Endothelial cell of umbilical vein (primary cell): ENCODE measurements at regions not wholly inside any gene's neighbourhood (a gene's known extent, or its start where the extent isn't known, plus 50 kb on each side); places are given as distances from the start of the nearest gene placed in this dataset.

ENCODE experiments used
- BruUV-seq: library from RNA; stranded (reverse); fragments of 400-500 nt; replicated peaks from 2 replicates; lab custom pipeline; 2021; lab: Mats Ljungman, UMichigan
- CTCF ChIA-PET: fragments of 300-600, 350-600 bp; sonication (Branson Sonifier 250); formaldehyde crosslinking; loops from one replicate; lab custom pipeline; 2021; ENCODE audit warnings: antibody characterized with exemption, inconsistent platforms; lab: Charles Lee
- POLR2A ChIA-PET: fragments of 300-600, 350-600 bp; sonication (Branson Sonifier 250); formaldehyde crosslinking; loops from one replicate; lab custom pipeline; 2021; ENCODE audit warnings: antibody characterized with exemption, inconsistent platforms; lab: Charles Lee
- DNase-seq: peaks from one replicate; pipeline ENCODE4 v3.0.0-alpha.2; 2011; ENCODE audit warnings: low read depth, low spot score
- FAIRE-seq: peaks from 2 replicates; lab custom pipeline; 2011; peaks lifted over from hg19 to GRCh38; lab: Jason Lieb, UNC
- H2AFZ ChIP-seq: 2 replicates; pipeline ENCODE4 v1.6.0; 2012; ENCODE audit warnings: low read depth, low read length, control low read depth, inconsistent platforms
- H3K27ac ChIP-seq: 2 replicates; pipeline ENCODE4 v1.5.1; 2011; ENCODE audit warnings: low read depth, mild to moderate bottlenecking, control low read depth, low read length, moderate library complexity; ENCODE audit not compliant: insufficient read depth
- H3K27me3 ChIP-seq, 2 experiments: 2 replicates each; pipeline versions ENCODE4 v1.6.0 to v1.6.1; 2011; ENCODE audit warnings: low read length in 2 of 2, mixed read lengths in 1 of 2; ENCODE audit not compliant: control insufficient read depth in 2 of 2, insufficient read depth in 2 of 2
- H3K36me3 ChIP-seq, 2 experiments: 2 replicates in 1 of 2; 3 replicates in 1 of 2; pipeline ENCODE4 v1.5.1; 2011; ENCODE audit warnings: low read length in 2 of 2, mild to moderate bottlenecking in 1 of 2, moderate library complexity in 1 of 2; ENCODE audit not compliant: control insufficient read depth in 2 of 2, insufficient read depth in 2 of 2; ENCODE audit errors: extremely low read depth in 1 of 2
- H3K4me1 ChIP-seq: 3 replicates; pipeline ENCODE4 v1.5.1; 2011; ENCODE audit warnings: mild to moderate bottlenecking, low read length; ENCODE audit not compliant: control insufficient read depth, insufficient read depth; ENCODE audit errors: extremely low read depth
- H3K4me2 ChIP-seq: 2 replicates; pipeline ENCODE4 v1.6.1; 2011; ENCODE audit warnings: low read length, control low read depth, mixed read lengths; ENCODE audit not compliant: insufficient read depth
- H3K4me3 ChIP-seq, 3 experiments: fragments of 200-600 bp in 1 of 3; sonication (generic), shearing (Covaris generic) in 1 of 3; replicated peaks in 1 of 3; 2 replicates each; pipeline ENCODE4 v1.5.1; 2011 to 2016; ENCODE audit warnings: control low read depth in 3 of 3, low read length in 3 of 3, mild to moderate bottlenecking in 2 of 3, inconsistent platforms in 1 of 3, low read depth in 1 of 3, moderate library complexity in 1 of 3; ENCODE audit not compliant: insufficient read depth in 1 of 3
- H3K79me2 ChIP-seq: 2 replicates; pipeline ENCODE4 v1.6.0; 2012; ENCODE audit warnings: low read length, inconsistent platforms; ENCODE audit not compliant: control insufficient read depth, insufficient read depth
- H3K9ac ChIP-seq: replicated peaks from 2 replicates; pipeline ENCODE3; 2011; ENCODE audit warnings: low read length, control low read depth; ENCODE audit not compliant: insufficient read depth; ENCODE audit errors: extremely low read depth
- H3K9me1 ChIP-seq: replicated peaks from 3 replicates; pipeline ENCODE4 v1.6.0; 2011; ENCODE audit warnings: mild to moderate bottlenecking, low read length; ENCODE audit not compliant: control insufficient read depth, insufficient read depth; ENCODE audit errors: extremely low read depth
- H3K9me3 ChIP-seq: replicated peaks from 2 replicates; pipeline ENCODE4 v1.5.1; 2012; ENCODE audit warnings: low read length, inconsistent platforms; ENCODE audit not compliant: control insufficient read depth, insufficient read depth
- H4K20me1 ChIP-seq: replicated peaks from 2 replicates; pipeline ENCODE3; 2011; ENCODE audit warnings: mild to moderate bottlenecking, low read length; ENCODE audit not compliant: control insufficient read depth, insufficient read depth; ENCODE audit errors: extremely low read depth
- EZH2 ChIP-seq: IDR thresholded peaks from 2 replicates; pipeline ENCODE4 v1.6.1; 2012; ENCODE audit warnings: borderline replicate concordance, low read depth, mild to moderate bottlenecking, moderate library complexity, low read length, inconsistent platforms; ENCODE audit not compliant: severe bottlenecking
- FOS ChIP-seq: IDR thresholded peaks from 2 replicates; pipeline ENCODE4 v1.6.1; 2011; ENCODE audit warnings: mild to moderate bottlenecking, low read length, moderate library complexity, borderline replicate concordance; ENCODE audit not compliant: insufficient read depth
- GATA2 ChIP-seq: IDR thresholded peaks from 2 replicates; pipeline ENCODE4 v1.7.0; 2011; ENCODE audit warnings: low read depth, mild to moderate bottlenecking, moderate library complexity, mixed read lengths, low read length; ENCODE audit not compliant: insufficient read length, insufficient read depth
- JUN ChIP-seq: IDR thresholded peaks from 2 replicates; pipeline ENCODE4 v1.6.1; 2011; ENCODE audit warnings: borderline replicate concordance, low read depth; ENCODE audit not compliant: insufficient read length, insufficient read depth
- MYC ChIP-seq: IDR thresholded peaks from one replicate; pipeline ENCODE4 v1.6.1; 2011; ENCODE audit warnings: mild to moderate bottlenecking, low read depth, low read length
- POLR2A ChIP-seq: IDR thresholded peaks from 2 replicates; pipeline ENCODE4 v1.6.1; 2012; ENCODE audit warnings: low read depth, mild to moderate bottlenecking, control low read depth, low read length
- POLR2AphosphoS5 ChIP-seq: IDR thresholded peaks from 2 replicates; pipeline ENCODE4 v1.6.1; 2012; ENCODE audit warnings: low read depth, mild to moderate bottlenecking, control low read depth, low read length, moderate library complexity; ENCODE audit not compliant: insufficient read depth
- dilution Hi-C: fragments of 300-500 bp; cut with MboI; formaldehyde crosslinking; loops from one replicate; pipeline ENCODE4 v1.15.0; 2019; ENCODE audit warnings: low sequenced_read_pairs; ENCODE audit not compliant: extremely low pct_ligation_motif_present
- intact Hi-C: fragments of 100-400 bp; cut with micrococcal nuclease; formaldehyde crosslinking; loops from one replicate; pipeline ENCODE4 v1.10.0; 2022
- TF ChIP-seq, protein P1 (sequence below): IDR thresholded peaks from 2 replicates; pipeline ENCODE4 v1.6.1; 2011; ENCODE audit not compliant: insufficient read depth, insufficient read length
- TF ChIP-seq, protein P2 (sequence below), 2 donors: IDR thresholded peaks; 1 replicate in 1 of 2; 2 replicates in 1 of 2; pipeline ENCODE4 v1.5.1; 2011; ENCODE audit warnings: low read length in 2 of 2, mild to moderate bottlenecking in 2 of 2, moderate library complexity in 2 of 2, control low read depth in 1 of 2, inconsistent platforms in 1 of 2, low read depth in 1 of 2; ENCODE audit not compliant: insufficient read depth in 1 of 2; ENCODE audit errors: extremely low read depth in 1 of 2

DNA sequence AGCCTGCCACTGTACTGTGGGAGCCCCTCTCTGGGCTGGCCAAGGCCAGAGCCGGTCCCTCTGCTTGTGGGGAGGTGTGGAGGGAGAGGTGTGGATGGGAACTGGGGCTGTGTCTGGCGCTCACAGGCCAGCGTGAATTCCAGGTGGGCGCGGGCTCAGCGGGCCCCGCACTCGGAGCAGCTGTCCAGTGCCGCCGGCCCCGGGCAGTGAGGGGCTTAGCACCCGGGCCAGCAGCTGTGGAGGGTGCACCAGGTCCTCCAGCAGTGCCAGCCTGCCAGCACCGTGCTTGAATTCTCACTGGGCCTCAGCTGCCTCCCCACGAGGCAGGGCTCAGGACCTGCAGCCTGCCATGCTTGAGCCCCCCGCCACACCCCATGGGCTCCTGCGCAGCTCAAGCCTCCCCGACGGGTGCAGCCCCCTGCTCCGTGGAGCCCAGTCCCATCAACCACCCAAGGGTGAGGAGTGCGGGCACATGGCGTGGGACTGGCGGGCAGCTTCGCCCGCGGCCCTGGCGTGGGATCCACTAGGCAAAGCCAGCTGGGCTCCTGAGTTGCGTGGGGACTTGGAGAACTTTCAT lies 69.5 kb upstream of the ABCA12 start:
- no peaks in the 10 kb centered on the region for H3K27me3 ChIP-seq
- BruUV-seq = no TSS peak
- ChIA-PET CTCF (interaction anchor here (0.6 kb wide), 1 partner anchor 123 kb away, joined by 3 read pairs; no protein-coding TSS in a partner anchor), POLR2A (no interaction called here)
- H3K4me3 ChIP-seq = no peak overlapping the region
- H3K4me2 ChIP-seq = no peak overlapping the region
- no peaks in the 10 kb centered on the region for H3K79me2 ChIP-seq
- H3K27ac ChIP-seq = no peak overlapping the region
- H3K9me3 ChIP-seq = no peaks in the 10 kb centered on the region
- H3K9me1 ChIP-seq = no peaks in the 10 kb centered on the region
- H3K9ac ChIP-seq = no peak overlapping the region
- FAIRE-seq (no peak), DNase-seq (no peak)
- no peaks in the 10 kb centered on the region for H3K36me3 ChIP-seq
- dilution Hi-C loops = no loop called here
- TF ChIP-seq MYC (no peak), POLR2A (no peak), JUN (no peak), GATA2 (no peak), EZH2 (no peak), POLR2AphosphoS5 (no peak), FOS (no peak)
- TF ChIP-seq, protein P1, sequence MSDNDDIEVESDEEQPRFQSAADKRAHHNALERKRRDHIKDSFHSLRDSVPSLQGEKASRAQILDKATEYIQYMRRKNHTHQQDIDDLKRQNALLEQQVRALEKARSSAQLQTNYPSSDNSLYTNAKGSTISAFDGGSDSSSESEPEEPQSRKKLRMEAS = no peak
- TF ChIP-seq, protein P2, sequence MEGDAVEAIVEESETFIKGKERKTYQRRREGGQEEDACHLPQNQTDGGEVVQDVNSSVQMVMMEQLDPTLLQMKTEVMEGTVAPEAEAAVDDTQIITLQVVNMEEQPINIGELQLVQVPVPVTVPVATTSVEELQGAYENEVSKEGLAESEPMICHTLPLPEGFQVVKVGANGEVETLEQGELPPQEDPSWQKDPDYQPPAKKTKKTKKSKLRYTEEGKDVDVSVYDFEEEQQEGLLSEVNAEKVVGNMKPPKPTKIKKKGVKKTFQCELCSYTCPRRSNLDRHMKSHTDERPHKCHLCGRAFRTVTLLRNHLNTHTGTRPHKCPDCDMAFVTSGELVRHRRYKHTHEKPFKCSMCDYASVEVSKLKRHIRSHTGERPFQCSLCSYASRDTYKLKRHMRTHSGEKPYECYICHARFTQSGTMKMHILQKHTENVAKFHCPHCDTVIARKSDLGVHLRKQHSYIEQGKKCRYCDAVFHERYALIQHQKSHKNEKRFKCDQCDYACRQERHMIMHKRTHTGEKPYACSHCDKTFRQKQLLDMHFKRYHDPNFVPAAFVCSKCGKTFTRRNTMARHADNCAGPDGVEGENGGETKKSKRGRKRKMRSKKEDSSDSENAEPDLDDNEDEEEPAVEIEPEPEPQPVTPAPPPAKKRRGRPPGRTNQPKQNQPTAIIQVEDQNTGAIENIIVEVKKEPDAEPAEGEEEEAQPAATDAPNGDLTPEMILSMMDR (IDR thresholded peaks at IDR 0.05; ENCODE audit: extremely low read depth in 1 of 2, insufficient read depth in 1 of 2, low read depth in 1 of 2, low read length in 2 of 2) = no peak
- intact Hi-C loops = no loop called here
- no peaks in the 10 kb centered on the region for H4K20me1 ChIP-seq
- H3K4me1 ChIP-seq = no peaks in the 10 kb centered on the region
- H2AFZ ChIP-seq = no peak overlapping the region
